ENCODE measurements at regions not wholly inside any gene's neighbourhood (a gene's known extent, or its start where the extent isn't known, plus 50 kb on each side); places are given as distances from the start of the nearest gene placed in this dataset.

DNA sequence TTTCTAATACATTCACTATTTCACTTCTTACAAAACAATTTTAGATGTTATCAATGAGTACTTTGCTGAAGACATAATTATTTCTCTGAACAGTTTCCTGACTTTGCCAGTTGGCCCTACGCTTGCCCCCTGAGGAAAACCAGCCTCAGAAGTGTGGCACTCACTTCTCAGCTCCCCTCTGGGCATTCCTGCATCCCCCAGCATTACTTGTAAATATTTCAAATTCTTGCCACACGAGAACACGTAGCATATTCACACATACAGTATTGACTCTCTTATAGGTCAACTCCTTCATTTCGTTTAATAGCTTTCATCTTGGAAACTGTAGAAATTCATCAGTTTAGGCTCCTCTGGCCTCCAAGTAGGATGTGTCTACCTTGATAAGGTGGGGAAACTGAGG, 65.2 kb downstream of the OTX2 start:
- no peak for DNase-seq

GRCh38 chr14:56744016-56744415, 66.3 kb downstream of the OTX2 start:
- peak; percentile 34 for DNase-seq

- DNase-seq = no peak
Measured at GRCh38 chr14:56742391-56742878, 67.8 kb downstream of the OTX2 start.

DNA sequence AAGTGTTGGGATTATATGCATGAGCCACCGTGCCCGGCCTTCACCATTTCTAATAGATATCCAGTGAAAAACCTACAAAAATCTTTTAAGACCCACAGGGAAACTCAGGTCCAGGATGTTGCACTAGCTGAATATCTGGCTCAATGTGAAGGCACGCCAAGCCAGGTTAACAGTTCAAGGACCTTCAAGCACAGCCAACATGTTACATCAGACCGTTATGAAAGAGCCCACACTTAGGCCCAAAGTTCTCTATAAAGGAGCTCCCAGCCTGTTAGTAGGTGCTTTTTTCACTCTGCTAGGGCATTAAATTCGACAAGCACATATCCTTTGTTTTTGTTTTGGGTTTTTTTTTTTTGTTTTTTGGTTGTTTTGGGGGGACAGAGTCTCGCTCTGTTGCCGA, 69.0 kb downstream of the OTX2 start:
- no peak for DNase-seq

DNA sequence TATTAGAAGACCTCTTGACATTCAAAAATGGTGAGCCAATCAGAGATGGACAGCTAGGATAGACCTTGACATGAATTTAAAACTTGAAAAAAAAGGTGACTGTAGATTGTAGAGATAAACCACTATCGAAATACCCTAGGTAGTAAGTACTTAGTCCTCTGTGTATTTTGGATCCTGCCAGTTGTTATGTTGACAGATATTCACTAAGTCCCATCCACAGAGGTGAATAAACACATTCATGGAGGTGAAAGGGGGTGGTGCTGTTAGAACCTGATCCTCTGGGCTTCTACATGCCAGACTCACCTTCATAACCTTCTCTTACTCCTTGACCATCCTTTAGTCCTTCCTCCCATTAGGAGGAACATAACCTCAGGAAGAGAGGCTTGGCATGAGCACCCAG, 72.3 kb downstream of the OTX2 start:
- no peak for DNase-seq

GRCh38 chr14:56733396-56733795, 76.9 kb downstream of the OTX2 start:
- no peak for DNase-seq

GRCh38 chr14:56731187-56731586, 79.1 kb downstream of the OTX2 start:
- no peak for DNase-seq

DNA sequence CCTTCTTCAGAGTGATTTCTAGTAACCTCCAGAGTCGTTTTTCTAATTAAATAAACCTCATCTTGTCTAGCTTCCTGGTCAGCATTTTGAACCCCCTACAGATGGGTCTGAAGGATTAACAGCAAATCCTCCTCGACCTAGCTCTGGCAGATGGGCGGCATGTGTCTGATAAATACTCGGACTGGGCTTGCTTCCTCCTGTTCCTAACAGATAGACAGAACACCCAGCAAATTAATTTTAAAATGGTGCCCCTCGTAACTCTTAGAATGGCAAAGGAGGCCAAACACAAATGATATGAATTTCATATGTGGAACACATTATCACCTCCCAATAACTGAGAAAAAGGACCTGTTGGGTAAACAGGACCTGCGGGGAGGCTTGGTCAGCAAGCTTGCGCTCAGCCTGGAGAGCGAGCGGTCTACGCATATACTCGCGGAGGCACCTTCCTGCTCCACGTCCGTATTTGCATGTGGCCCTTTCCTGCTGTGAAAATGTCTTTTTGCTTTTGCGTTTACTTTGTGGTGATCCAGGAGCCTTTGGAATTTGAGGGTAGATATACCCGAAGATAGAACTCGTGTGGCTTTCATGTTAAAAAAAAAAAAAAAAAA, 79.6 kb downstream of the OTX2 start:
- DNase-seq = no peak

GRCh38 chr14:56724013-56724412, 86.3 kb downstream of the OTX2 start:
- no peak for DNase-seq

- no peak for DNase-seq
Measured at GRCh38 chr14:56723418-56723817, 86.9 kb downstream of the OTX2 start.

DNA sequence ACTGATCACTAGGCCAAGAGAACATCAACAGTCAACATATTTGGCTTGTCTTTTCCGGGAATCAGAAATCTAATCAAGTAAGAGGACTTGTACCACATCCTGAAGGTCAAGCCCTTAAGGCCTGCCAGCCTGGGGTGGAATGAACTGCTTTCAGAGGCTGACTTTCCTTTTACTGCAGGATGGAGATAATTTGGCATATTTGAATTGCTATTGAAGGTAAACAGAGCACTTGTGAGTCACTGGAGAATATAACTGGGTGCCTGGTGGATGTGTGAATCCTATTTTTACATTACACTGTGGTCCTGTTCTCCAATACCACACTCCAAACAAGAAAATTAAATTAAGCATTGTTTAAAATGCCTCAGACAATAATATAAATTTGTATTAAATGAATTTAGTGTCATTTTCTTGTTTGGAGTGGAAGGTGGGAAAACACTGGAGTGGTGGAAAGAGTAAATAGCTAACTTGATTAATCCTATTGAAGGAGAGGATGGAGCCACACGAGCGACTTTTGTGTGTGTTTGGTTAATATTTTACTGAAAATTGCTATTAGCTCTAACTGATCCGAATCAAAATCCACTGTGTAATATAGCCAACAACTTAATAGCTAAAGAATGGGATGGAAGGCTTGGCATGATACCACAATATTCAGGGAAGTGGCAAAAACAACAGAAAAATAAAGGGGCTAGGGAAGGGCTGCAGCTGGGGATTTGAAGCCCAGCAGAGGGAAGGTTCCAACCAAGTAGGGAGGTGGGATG, 89.4 kb downstream of the OTX2 start:
- peak; percentile 44 for DNase-seq

DNA sequence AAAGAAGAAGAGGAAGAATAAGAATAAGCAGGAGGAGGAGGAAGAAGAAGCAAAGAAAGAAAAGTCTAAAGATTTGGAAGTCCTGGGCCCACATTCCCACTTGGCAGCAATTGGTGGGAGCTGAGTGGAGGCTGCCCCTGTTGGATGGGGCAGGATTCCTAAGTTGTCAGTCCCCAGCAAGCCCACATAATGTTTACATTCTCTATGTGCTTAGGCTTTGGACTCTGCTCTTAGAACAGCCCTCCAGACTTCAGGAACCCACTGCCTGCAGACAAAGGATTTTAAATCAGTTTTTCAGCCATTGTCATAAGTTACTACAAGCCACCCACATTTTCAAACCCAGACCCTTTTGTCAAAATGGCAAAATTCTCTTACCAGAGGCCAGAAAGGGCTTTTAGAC, 92.0 kb downstream of the OTX2 start:
- DNase-seq = no peak

DNA sequence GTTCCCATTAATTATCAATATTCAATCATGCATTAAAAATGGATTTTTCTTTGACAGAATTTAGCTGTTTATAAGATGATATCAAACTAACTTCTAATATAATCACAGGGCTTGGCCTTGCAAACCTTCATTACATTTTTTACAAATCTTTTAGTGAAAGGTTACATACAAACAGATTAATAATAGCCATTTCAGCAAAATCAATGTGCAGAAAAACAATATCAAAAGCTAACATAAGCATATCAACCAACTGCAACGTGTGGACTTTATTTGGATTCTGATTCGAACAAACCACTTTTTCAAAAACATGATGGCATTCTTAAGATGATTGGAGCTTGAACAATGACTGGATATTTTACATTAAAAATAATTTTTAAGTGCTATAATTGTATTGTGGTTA, 93.6 kb downstream of the OTX2 start:
- no peak for DNase-seq

GRCh38 chr14:56715938-56716337, 94.3 kb downstream of the OTX2 start:
- peak; percentile 33 for DNase-seq

DNA sequence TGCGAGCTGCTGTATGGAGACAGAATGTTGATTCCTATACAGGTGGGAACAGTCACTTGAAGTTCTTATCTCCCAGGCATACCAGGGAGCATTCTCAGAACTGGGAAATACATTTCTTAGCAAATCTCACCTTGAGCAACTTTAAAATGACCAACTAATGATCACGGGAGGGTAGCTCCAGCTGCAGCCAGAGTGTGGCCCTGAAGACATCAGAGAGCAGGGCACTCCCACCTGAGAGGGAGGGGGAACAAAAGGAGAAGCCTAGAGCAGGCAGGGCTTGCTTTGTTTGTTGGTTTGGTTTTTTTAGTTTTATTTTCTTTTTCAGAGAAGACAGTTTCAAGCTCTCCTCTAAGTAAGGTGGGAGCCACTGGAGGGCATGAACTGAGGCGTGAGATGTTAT, 101.1 kb downstream of the OTX2 start:
- no peak for DNase-seq

DNA sequence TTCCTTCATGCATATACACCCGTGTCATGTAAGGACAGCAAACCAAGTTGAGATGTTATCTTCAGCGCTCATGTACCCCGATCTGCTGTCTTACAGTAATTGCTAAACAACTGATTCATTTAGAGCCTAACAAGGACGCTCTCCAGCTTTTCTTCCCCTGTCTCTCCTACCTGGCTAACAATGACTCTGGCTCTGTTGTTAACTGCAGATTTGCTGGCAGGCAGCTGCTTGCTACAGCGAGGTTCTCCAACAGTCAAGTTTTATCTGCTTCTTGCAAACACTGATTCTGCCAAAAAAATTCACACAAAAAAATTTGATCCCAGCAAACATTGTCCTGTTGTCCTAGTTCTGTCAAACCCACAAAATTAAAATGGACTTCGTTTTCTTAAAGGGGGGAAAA, 101.6 kb downstream of the OTX2 start:
- DNase-seq = no peak

GRCh38 chr14:56703947-56704346, 106.3 kb downstream of the OTX2 start:
- DNase-seq = peak; percentile 10

GRCh38 chr14:56702515-56702914, 107.8 kb downstream of the OTX2 start:
- DNase-seq = no peak
